Parathyroid adenoma (tissue), 2 donors: ENCODE measurements at regions not wholly inside any gene's neighbourhood (a gene's known extent, or its start where the extent isn't known, plus 50 kb on each side); places are given as distances from the start of the nearest gene placed in this dataset.

Experiments used
- H2AFZ ChIP-seq: fragments of 300-600 bp; sonication (generic); one replicate; pipeline ENCODE4 v1.7.0; 2017; ENCODE audit warnings: antibody characterized with exemption, mild to moderate bottlenecking
- H3K27ac ChIP-seq: fragments of 300-600 bp; sonication (generic); one replicate; pipeline ENCODE4 v1.7.0; 2017
- H3K27me3 ChIP-seq: fragments of 300-600 bp; sonication (generic); one replicate; pipeline ENCODE4 v1.7.0; 2017; ENCODE audit warnings: low read length; ENCODE audit not compliant: control insufficient read depth, insufficient read depth
- H3K36me3 ChIP-seq: fragments of 300-600 bp; sonication (generic); one replicate; pipeline ENCODE4 v1.7.0; 2017; ENCODE audit warnings: low read length; ENCODE audit not compliant: control insufficient read depth, insufficient read depth
- H3K4me1 ChIP-seq: fragments of 300-600 bp; sonication (generic); one replicate; pipeline ENCODE4 v1.7.0; 2017; ENCODE audit warnings: control low read depth
- H3K4me2 ChIP-seq: fragments of 300-600 bp; sonication (generic); one replicate; pipeline ENCODE4 v1.7.0; 2017; ENCODE audit warnings: low read length
- H3K4me3 ChIP-seq: fragments of 300-600 bp; sonication (generic); one replicate; pipeline ENCODE4 v1.7.0; 2017; ENCODE audit warnings: low read depth, low read length
- H3K79me2 ChIP-seq: fragments of 300-600 bp; sonication (generic); one replicate; pipeline ENCODE4 v1.7.0; 2017; ENCODE audit warnings: control low read depth
- H3K9ac ChIP-seq: fragments of 300-600 bp; sonication (generic); one replicate; pipeline ENCODE4 v1.7.0; 2017; ENCODE audit warnings: mild to moderate bottlenecking
- H3K9me3 ChIP-seq: fragments of 300-600 bp; sonication (generic); one replicate; pipeline ENCODE4 v1.7.0; 2017; ENCODE audit warnings: low read length; ENCODE audit not compliant: control insufficient read depth
- CTCF ChIP-seq: fragments of 300-600 bp; sonication (generic); IDR thresholded peaks from one replicate; pipeline ENCODE4 v1.7.0; 2017; ENCODE audit warnings: antibody characterized with exemption, mild to moderate bottlenecking
- donor health status: primary hyperparathyroidism.

DNA sequence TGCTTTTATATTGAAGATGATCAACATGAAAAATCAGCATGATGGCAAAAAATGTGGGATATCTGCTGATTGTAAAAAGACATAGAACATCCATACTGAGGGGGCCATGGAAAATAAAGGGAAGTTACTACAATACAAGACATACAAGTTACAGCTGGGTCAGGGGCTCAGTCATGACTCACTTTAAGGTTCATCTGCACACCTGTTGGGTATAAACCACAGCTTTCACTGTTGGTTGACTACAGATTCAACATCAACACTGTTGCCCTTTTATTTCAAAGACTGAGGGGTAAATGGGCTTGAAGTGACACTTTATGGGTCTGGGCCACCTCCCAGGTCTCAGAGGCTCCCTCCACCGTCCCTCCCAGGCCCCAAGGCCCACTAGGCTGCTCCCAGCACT, 98.1 kb upstream of the IRS2 start:
- Histone ChIP-seq H3K4me1 (no peaks in the 10 kb centered on the region), H3K9ac (no peak overlapping the region)
- no peak for TF ChIP-seq CTCF

DNA sequence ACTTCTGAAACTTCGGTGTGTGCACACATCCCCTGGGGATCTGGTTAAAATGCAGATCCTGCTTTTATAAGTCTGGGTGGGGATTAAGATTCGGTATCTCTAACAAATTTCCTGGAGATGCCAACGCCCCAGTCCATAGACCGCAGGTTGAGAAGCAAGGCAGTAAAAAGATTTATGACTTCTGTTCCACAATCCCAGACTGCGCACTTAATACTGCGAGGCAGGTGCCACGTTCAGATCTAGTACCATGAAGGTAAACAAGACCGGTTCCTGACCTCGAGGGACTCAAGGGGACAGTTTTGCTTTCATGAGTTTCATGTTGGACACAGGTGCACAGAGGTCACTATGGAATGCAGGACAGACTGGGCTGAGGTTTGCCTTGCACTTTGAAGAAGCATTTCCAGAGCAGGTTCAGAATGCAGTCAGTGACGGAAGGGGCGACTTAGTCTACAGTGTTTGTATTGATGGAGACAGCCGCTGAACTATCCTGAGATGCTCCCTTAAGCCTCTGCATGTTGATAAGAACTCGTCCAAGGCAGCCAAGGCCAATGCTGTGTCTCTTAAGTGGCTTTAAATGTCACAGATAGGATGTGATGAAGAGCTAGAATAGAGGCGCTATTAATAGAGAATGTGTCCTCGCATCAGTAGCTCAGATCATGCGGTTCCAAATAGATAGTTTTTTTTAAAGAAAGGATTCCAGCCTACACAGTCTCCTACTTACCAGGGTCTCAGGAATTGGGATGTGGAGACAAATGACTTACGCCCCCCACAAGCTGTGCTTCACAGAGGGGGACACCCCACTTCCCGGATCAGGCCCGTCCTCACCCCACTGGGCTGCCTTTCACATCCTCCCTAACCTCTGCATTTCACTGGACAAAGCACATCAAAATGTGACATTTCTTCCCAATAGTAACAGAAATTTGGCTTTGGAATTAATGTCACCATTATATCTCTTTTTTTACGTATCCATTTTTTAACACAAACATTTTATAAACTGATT, 97.1 kb upstream of the IRS2 start:
- no peak for TF ChIP-seq CTCF
- no peaks in the 10 kb centered on the region for H3K36me3 ChIP-seq
- H3K27ac ChIP-seq, result no peak overlapping the region
- H3K4me2 ChIP-seq, result no peak overlapping the region
- H3K4me3 ChIP-seq, result no peak overlapping the region
- H3K79me2 ChIP-seq, result no peaks in the 10 kb centered on the region
- no peaks in the 10 kb centered on the region for H3K4me1 ChIP-seq
- H3K9ac ChIP-seq, result no peak overlapping the region
- H2AFZ ChIP-seq, result no peak overlapping the region
- no peaks in the 10 kb centered on the region for H3K9me3 ChIP-seq
- no peaks in the 10 kb centered on the region for H3K27me3 ChIP-seq

More for the DNA sequence above, 98.1 kb upstream of the IRS2 start:
- H3K79me2 ChIP-seq, result no peaks in the 10 kb centered on the region
- no peaks in the 10 kb centered on the region for H3K9me3 ChIP-seq
- no peak overlapping the region for H3K4me3 ChIP-seq
- no peak overlapping the region for H3K4me2 ChIP-seq
- no peaks in the 10 kb centered on the region for H3K36me3 ChIP-seq
- no peak overlapping the region for H2AFZ ChIP-seq
- no peak overlapping the region for H3K27ac ChIP-seq
- H3K27me3 ChIP-seq, result no peaks in the 10 kb centered on the region

DNA sequence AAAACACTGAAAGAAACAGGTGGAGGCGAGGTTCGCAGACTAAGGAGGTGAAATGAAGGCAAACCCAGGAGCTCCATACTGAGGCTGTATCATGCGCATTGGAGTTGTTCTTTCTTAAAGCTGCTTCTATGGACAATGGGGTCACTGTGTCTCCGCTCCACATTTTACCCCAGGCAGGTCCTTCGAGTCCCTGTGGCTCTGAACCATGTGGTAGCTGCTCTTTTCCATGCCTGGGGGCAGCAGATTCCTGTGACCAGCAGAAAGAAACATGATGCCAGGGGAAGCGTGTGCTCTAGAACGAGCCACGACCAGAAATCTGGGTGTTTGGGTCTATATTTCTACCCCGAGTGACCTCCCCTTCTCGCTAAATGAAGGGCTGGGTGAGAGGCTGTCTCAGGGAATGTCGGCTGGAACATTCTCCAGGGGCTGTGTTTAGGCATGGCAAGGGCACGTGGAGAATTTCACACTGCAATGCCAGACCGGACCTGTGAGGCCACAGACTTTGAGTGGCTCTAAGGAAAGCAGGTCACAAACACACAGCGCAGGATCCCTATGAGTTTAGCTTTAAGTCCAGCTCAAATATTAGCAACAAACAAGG, 95.7 kb upstream of the IRS2 start:
- H3K27me3 ChIP-seq, result no peaks in the 10 kb centered on the region
- H3K4me1 ChIP-seq, result no peaks in the 10 kb centered on the region
- TF ChIP-seq CTCF, result no peak
- no peaks in the 10 kb centered on the region for H3K79me2 ChIP-seq
- no peak overlapping the region for H2AFZ ChIP-seq
- H3K27ac ChIP-seq, result no peak overlapping the region
- no peaks in the 10 kb centered on the region for H3K36me3 ChIP-seq
- no peak overlapping the region for H3K9ac ChIP-seq
- H3K9me3 ChIP-seq, result no peaks in the 10 kb centered on the region
- no peak overlapping the region for H3K4me2 ChIP-seq
- H3K4me3 ChIP-seq, result no peak overlapping the region

DNA sequence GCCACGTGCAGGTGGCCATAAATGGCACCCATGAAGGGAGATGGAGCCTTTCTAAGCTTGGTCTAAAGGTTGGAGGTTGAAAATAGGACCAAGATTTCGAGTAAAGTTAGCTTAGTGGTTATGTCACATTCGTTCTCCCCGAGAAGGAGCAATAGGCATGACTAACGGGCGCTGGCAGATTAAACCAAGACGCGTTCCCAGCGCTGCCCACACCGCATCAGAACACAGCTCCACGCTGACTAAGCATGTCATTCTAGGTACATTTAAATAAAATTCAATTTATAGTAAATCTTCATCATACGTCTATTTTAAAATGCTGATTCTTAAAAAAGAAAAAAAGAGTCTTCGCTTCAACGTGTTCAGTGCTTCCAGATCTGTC, 95.0 kb upstream of the IRS2 start:
- H3K27me3 ChIP-seq, result no peaks in the 10 kb centered on the region
- H3K9ac ChIP-seq, result no peak overlapping the region
- H3K4me2 ChIP-seq, result no peak overlapping the region
- no peaks in the 10 kb centered on the region for H3K36me3 ChIP-seq
- H2AFZ ChIP-seq, result no peak overlapping the region
- no peak for TF ChIP-seq CTCF
- no peaks in the 10 kb centered on the region for H3K4me1 ChIP-seq
- H3K27ac ChIP-seq, result no peak overlapping the region
- no peaks in the 10 kb centered on the region for H3K9me3 ChIP-seq
- H3K79me2 ChIP-seq, result no peaks in the 10 kb centered on the region
- no peak overlapping the region for H3K4me3 ChIP-seq
